SU-DHL-6 (cell line): ENCODE measurements at regions not wholly inside any gene's neighbourhood (a gene's known extent, or its start where the extent isn't known, plus 50 kb on each side); places are given as distances from the start of the nearest gene placed in this dataset.

Experiments
- EZH2phosphoT487 ChIP-seq: fragments of 200-600 bp; sonication (generic), shearing (Covaris generic); conservative IDR thresholded peaks from 2 replicates; pipeline ENCODE4 v1.6.1; 2018; ENCODE audit warnings: mild to moderate bottlenecking, antibody characterized with exemption, low read length, moderate library complexity, mixed read lengths
- TF ChIP-seq, protein P1 (sequence below): fragments of 200-600 bp; sonication (generic); IDR thresholded peaks from one replicate; pipeline ENCODE4 v1.5.1; 2017; ENCODE audit warnings: antibody characterized with exemption, mild to moderate bottlenecking, low read length, moderate library complexity; ENCODE audit not compliant: insufficient read depth, poor library complexity, severe bottlenecking

DNA sequence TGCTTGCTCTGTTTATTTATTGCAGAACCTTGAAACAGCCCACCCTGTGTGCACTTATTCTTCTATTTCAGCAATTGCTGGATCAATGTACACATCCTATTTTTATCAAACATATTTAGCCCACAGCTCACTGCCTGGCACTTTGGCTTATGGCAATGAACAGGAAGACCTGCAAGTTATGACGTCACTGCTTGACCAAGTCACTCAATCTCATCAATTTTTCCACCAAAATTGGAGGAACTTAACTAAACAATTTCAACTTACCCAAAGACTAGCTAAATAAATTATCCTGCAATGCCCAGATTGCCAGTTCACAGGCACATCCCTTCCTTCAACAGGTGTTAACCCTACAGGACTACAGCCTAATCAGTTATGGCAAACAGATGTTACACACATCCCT is 89.3 kb downstream of the FSCB start:
- TF ChIP-seq, protein P1, sequence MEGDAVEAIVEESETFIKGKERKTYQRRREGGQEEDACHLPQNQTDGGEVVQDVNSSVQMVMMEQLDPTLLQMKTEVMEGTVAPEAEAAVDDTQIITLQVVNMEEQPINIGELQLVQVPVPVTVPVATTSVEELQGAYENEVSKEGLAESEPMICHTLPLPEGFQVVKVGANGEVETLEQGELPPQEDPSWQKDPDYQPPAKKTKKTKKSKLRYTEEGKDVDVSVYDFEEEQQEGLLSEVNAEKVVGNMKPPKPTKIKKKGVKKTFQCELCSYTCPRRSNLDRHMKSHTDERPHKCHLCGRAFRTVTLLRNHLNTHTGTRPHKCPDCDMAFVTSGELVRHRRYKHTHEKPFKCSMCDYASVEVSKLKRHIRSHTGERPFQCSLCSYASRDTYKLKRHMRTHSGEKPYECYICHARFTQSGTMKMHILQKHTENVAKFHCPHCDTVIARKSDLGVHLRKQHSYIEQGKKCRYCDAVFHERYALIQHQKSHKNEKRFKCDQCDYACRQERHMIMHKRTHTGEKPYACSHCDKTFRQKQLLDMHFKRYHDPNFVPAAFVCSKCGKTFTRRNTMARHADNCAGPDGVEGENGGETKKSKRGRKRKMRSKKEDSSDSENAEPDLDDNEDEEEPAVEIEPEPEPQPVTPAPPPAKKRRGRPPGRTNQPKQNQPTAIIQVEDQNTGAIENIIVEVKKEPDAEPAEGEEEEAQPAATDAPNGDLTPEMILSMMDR, result no peak
- TF ChIP-seq EZH2phosphoT487, result no peak
